ENCODE measurements at regions not wholly inside any gene's neighbourhood (a gene's known extent, or its start where the extent isn't known, plus 50 kb on each side); places are given as distances from the start of the nearest gene placed in this dataset.
"Not testable (repeated sequence)": the region's sequence is repeated elsewhere in the genome, so short reads cannot be mapped to it uniquely, and the experiment has no call there.

- 80% methylated on average over 1 of the region's 1 CpG for WGBS
- DNase-seq (ENCODE audit: low spot score in 2 of 2), result no peak
- H3K4me1 ChIP-seq, result no peaks in the 10 kb centered on the region
These were observed 339.6 kb downstream of the NUP35 start for GRCh38 chr2:183463821-183464220.

DNA sequence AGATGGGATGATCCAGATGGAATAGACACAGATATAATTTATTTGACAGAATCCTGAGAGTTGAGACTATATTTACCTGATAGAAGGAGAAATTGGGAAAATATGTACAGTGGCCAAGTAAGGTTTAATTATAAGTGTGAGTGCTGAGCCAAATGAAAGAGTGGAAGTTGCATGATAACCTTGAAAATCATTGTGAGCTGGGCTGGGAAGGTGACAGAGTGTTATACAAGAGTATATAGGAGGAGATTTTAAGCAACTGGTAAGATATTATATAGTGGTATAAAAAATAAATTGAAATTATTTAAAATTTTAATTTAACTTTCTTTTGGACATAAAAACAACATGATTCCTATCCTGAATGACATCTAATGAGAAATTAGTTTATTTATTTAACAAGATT is 340.8 kb downstream of the NUP35 start:
- no peak for TF ChIP-seq CTCF (IDR thresholded peaks at IDR 0.05)
- TF ChIP-seq EP300 (IDR thresholded peaks at IDR 0.05), result no peak
- no peak for TF ChIP-seq POLR2A (IDR thresholded peaks at IDR 0.05)
- TF ChIP-seq POLR2AphosphoS5 (IDR thresholded peaks at IDR 0.05), result no peak
- Histone ChIP-seq H3K36me3 (no peaks in the 10 kb centered on the region), H3K9me3 (no peaks in the 10 kb centered on the region)

More at GRCh38 chr2:183463821-183464220, 339.6 kb downstream of the NUP35 start:
- Histone ChIP-seq H3K27me3 (no peaks in the 10 kb centered on the region), H3K36me3 (no peaks in the 10 kb centered on the region), H3K27ac (no peak overlapping the region), H3K9me3 (no peaks in the 10 kb centered on the region), H3K4me3 (no peak overlapping the region)
- TF ChIP-seq CTCF (IDR thresholded peaks at IDR 0.05) (no peak), POLR2AphosphoS5 (IDR thresholded peaks at IDR 0.05) (no peak), POLR2A (IDR thresholded peaks at IDR 0.05) (no peak), EP300 (IDR thresholded peaks at IDR 0.05) (no peak)

DNA sequence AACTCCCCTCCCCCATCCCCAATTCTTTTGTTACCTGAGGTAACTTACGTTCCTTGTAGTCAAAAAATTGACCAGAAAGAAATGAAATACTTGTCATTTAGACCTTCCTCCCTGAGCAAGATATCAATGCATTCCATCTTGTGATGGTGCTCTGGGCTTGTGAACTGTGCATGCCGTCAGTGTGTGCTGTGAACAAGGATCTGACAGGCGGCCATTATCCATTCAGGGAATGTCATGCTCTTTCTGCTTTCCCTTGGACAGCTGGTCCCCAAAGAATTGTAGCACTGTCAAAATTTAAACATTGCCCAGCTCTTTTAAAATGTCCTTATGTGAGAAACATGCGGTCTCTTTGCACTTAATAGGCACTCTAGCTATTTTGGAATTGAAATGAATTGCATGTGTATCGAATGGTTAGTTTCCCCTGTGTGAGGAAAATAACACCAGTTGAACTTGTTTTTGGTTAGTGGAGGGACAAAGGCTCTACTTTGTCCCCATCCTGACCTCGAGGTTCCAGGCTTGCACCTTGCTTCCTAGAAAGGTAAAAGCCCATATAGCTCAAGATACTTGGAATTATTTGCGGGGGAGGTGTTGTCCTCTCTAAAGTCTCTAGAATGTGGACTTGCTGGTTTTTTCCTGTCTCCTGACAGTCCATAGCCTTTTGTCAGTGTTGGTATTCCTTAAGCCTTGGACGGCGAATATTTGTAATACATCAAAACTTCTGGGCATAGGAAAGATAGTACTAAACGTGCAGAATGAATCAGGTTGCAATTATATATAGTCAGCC is 350.9 kb downstream of the NUP35 start:
- H3K27me3 ChIP-seq, result no peaks in the 10 kb centered on the region
- H3K36me3 ChIP-seq, result no peaks in the 10 kb centered on the region
- no peaks in the 10 kb centered on the region for H3K9me3 ChIP-seq
- 52% methylated on average over 10 of the region's 10 CpGs for WGBS
- TF ChIP-seq POLR2AphosphoS5 (IDR thresholded peaks at IDR 0.05), result no peak
- TF ChIP-seq EP300 (IDR thresholded peaks at IDR 0.05), result no peak
- no peak overlapping the region for H3K4me3 ChIP-seq
- H3K27ac ChIP-seq, result no peak overlapping the region
- no peak for DNase-seq (ENCODE audit: low spot score in 2 of 2)
- H3K4me1 ChIP-seq, result no peaks in the 10 kb centered on the region

More for the DNA sequence above, 340.8 kb downstream of the NUP35 start:
- H3K27me3 ChIP-seq, result no peaks in the 10 kb centered on the region
- no peak overlapping the region for H3K27ac ChIP-seq
- no peak for DNase-seq (ENCODE audit: low spot score in 2 of 2)
- no peaks in the 10 kb centered on the region for H3K4me1 ChIP-seq
- H3K4me3 ChIP-seq, result no peak overlapping the region

DNA sequence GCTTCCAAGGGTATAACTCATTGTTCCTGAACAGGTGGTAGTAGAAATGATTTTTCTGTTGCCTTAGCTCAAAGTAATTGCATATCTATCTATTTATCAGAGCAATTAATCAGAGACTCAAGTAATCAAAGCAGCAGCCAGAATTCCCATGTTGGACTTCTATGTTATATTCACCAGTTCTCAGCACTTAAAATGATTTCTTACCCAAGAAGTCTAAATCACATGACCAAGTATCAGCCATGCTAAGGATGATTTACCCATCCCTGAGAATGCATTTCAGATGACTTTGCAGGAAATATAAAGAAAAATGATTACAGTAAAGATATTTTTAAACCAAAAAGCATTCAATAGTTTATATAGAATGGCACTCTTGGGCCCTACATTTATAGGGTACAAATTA is 352.2 kb downstream of the NUP35 start:
- Histone ChIP-seq H3K36me3 (no peaks in the 10 kb centered on the region), H3K27ac (no peak overlapping the region), H3K4me3 (no peak overlapping the region), H3K9me3 (no peaks in the 10 kb centered on the region), H3K27me3 (no peaks in the 10 kb centered on the region), H3K4me1 (no peaks in the 10 kb centered on the region)
- TF ChIP-seq POLR2A (IDR thresholded peaks at IDR 0.05) (no peak), CTCF (IDR thresholded peaks at IDR 0.05) (no peak), EP300 (IDR thresholded peaks at IDR 0.05) (no peak), POLR2AphosphoS5 (IDR thresholded peaks at IDR 0.05) (no peak)
- no peak for DNase-seq (ENCODE audit: low spot score in 2 of 2)

DNA sequence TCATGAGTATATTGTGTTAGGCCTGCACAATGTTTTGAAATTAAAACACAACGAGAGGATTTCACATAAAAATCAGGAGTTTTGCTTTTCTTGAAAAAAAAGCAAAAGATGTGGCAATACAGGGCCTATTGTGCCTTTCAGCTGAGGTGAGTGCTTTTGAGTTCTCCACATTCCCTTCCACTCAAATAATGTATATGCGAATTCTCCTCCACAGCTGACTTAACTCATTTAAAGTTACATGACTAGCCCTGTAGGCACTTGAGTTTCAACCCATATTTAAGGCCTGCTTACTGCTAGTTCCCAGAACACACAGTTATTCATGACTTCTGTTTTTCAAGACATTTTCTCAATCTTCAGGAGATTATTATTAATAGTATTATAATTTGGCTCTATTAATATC is 353.1 kb downstream of the NUP35 start:
- 71% methylated on average over 2 of the region's 2 CpGs for WGBS
- Histone ChIP-seq H3K27ac (no peak overlapping the region), H3K27me3 (no peaks in the 10 kb centered on the region), H3K4me3 (no peak overlapping the region), H3K4me1 (no peaks in the 10 kb centered on the region), H3K36me3 (no peaks in the 10 kb centered on the region), H3K9me3 (no peaks in the 10 kb centered on the region)
- DNase-seq (ENCODE audit: low spot score in 2 of 2), result no peak
- TF ChIP-seq POLR2A (IDR thresholded peaks at IDR 0.05), result no peak
- no peak for TF ChIP-seq POLR2AphosphoS5 (IDR thresholded peaks at IDR 0.05)
- no peak for TF ChIP-seq EP300 (IDR thresholded peaks at IDR 0.05)
- no peak for TF ChIP-seq CTCF (IDR thresholded peaks at IDR 0.05)

DNA sequence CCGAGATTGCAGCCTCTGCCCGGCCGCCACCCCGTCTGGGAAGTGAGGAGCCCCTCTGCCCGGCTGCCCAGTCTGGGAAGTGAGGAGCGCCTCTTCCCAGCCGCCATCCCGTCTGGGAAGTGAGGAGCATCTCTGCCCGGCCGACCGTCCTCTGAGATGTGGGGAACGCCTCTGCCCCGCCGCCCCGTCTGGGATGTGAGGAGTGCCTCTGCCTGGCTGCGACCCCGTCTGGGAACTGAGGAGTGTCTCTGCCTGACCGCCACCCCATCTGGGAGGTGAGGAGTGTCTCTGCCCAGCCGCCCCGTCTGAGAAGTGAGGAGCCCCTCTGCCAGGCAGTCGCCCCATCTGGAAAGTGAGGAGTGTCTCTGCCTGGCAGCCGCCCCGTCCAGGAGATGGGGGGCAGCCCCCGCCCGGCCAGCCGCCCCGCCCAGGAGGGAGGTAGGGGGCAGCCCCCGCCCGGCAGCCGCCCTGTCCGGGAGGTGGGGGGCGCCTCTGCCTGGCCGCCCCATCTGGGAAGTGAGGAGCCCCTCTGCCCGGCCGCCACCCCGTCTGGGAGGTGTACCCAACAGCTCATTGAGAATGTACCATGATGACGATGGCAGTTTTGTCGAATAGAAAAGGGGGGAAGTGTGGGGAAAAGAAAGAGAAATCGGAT is 354.8 kb downstream of the NUP35 start:
- 89% methylated on average over 17 of the region's 39 CpGs for WGBS
- not testable (repeated sequence) for H3K4me1 ChIP-seq; H3K27me3 ChIP-seq; H3K36me3 ChIP-seq; H3K27ac ChIP-seq; DNase-seq (ENCODE audit: low spot score in 2 of 2); H3K4me3 ChIP-seq; H3K9me3 ChIP-seq

All from suprapubic skin (tissue), 4 donors.